ENCODE measurements at regions not wholly inside any gene's neighbourhood (a gene's known extent, or its start where the extent isn't known, plus 50 kb on each side); places are given as distances from the start of the nearest gene placed in this dataset.

DNA sequence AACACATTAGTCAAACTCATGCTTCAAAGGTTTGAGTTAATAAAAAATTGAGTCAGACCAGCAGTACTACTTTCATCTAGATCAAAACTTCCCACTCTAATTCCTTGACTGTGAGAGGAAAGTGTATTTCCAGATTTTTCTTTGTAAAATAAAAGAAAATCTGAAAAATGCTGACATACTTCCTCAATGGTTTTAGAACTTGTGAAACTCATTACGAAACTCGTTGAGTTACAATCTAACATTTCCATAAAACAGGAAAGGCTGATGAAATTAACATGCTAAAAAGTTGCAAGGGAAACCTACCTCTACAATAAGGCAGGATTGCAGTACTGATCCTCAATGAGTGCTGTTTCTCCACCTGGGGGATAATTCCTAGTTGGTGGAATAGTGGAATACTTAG is 217.8 kb upstream of the HCCS start:
- TF ChIP-seq, protein P1, sequence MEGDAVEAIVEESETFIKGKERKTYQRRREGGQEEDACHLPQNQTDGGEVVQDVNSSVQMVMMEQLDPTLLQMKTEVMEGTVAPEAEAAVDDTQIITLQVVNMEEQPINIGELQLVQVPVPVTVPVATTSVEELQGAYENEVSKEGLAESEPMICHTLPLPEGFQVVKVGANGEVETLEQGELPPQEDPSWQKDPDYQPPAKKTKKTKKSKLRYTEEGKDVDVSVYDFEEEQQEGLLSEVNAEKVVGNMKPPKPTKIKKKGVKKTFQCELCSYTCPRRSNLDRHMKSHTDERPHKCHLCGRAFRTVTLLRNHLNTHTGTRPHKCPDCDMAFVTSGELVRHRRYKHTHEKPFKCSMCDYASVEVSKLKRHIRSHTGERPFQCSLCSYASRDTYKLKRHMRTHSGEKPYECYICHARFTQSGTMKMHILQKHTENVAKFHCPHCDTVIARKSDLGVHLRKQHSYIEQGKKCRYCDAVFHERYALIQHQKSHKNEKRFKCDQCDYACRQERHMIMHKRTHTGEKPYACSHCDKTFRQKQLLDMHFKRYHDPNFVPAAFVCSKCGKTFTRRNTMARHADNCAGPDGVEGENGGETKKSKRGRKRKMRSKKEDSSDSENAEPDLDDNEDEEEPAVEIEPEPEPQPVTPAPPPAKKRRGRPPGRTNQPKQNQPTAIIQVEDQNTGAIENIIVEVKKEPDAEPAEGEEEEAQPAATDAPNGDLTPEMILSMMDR (IDR thresholded peaks at IDR 0.05; ENCODE audit: low read length), result no peak
- TF ChIP-seq EZH2phosphoT487 (IDR thresholded peaks at IDR 0.05; ENCODE audit: low read length) (no peak), EZH2 (optimal IDR thresholded peaks at IDR 0.05; ENCODE audit: low read depth, low read length) (no peak)
